Gastroesophageal sphincter (tissue), 3 donors: ENCODE measurements at regions not wholly inside any gene's neighbourhood (a gene's known extent, or its start where the extent isn't known, plus 50 kb on each side); places are given as distances from the start of the nearest gene placed in this dataset.

Experiments
- POLR2A ChIP-seq, 2 donors: fragments of 450-650 bp; IDR thresholded peaks; one replicate each; pipeline ENCODE4 v1.6.1; 2017; ENCODE audit warnings: antibody characterized with exemption in 2 of 2, mild to moderate bottlenecking in 2 of 2, moderate library complexity in 1 of 2
- TF ChIP-seq, protein P1 (sequence below), 4 experiments: fragments of 200-600 bp in 2 of 4; fragments of 450-650 bp in 2 of 4; sonication (generic) in 1 of 4; IDR thresholded peaks; one replicate each; pipeline ENCODE4 v1.5.1; 2017 to 2019; ENCODE audit warnings: antibody characterized with exemption in 4 of 4, mild to moderate bottlenecking in 2 of 4, moderate library complexity in 2 of 4

DNA sequence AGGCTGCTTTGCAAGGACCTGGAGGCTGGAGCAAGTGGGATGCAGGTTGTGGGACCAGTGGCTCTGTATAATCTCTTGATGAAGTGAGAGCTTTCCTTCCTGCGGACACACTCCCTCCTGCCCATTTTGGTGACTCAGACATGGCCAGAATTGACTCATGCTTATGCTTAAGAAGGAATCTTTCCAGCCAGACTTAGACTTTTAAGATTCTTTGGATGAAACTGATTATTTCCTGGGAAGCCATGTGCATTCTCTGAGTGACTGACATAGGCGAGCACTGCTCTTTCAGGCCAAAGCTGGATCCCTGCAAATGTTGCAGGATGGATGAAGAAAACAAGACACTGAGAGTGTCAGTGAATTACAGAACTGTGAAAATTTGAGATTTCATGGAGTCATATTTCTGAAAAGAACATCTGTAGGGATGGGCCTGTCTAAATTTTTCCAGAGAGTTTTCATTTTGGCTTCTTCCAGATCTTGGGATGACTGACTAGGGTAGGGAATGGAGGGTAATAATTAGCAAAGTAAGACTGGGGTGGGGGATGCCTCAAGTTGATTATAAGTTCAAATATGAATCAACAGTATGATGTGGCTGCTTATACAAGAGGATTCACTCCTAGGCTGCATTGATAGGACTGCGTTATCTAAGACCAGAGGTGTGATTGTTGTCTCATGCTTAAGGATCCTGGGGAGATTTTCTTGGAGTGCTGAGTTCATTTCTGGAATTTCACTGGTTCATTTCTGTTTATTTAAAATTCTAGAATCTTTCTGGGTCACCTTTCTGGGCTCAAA, 195.8 kb downstream of the HIPK3 start:
- TF ChIP-seq, protein P1, sequence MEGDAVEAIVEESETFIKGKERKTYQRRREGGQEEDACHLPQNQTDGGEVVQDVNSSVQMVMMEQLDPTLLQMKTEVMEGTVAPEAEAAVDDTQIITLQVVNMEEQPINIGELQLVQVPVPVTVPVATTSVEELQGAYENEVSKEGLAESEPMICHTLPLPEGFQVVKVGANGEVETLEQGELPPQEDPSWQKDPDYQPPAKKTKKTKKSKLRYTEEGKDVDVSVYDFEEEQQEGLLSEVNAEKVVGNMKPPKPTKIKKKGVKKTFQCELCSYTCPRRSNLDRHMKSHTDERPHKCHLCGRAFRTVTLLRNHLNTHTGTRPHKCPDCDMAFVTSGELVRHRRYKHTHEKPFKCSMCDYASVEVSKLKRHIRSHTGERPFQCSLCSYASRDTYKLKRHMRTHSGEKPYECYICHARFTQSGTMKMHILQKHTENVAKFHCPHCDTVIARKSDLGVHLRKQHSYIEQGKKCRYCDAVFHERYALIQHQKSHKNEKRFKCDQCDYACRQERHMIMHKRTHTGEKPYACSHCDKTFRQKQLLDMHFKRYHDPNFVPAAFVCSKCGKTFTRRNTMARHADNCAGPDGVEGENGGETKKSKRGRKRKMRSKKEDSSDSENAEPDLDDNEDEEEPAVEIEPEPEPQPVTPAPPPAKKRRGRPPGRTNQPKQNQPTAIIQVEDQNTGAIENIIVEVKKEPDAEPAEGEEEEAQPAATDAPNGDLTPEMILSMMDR (IDR thresholded peaks at IDR 0.05), result no peak
- no peak for TF ChIP-seq POLR2A (IDR thresholded peaks at IDR 0.05)
